ENCODE measurements at regions not wholly inside any gene's neighbourhood (a gene's known extent, or its start where the extent isn't known, plus 50 kb on each side); places are given as distances from the start of the nearest gene placed in this dataset.

DNA sequence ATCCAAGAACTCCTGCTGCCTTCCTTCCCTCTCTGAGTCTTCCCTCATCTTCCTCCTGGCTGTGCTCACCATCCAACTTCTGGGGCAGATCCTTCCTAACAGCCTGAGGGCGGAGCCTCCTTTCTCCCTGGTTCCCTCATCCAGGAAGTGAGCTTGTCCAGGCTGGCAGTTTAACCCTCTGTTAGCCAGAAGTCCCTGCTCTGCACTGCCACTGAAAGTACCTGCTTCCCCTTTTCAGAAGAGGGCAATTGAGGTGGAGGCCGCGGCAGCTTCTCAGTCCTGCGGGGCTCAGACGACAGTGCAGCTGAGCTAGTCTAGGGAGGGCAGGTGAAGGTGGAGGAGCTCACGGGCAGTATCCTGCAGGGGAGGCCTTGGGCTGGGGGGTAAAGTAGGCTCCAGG lies 149.1 kb downstream of the FCRL5 start:
- H3K4me2 ChIP-seq (ENCODE audit: low read length), result no peak overlapping the region
- no peaks in the 10 kb centered on the region for H3K9me3 ChIP-seq (ENCODE audit: control insufficient read depth, insufficient read depth, low read length)

GRCh38 chr1:157400766-157401165 lies 151.5 kb downstream of the FCRL5 start:
- Histone ChIP-seq H3K36me3 (ENCODE audit: control insufficient read depth, low read length) (no peaks in the 10 kb centered on the region), H3F3A (ENCODE audit: control insufficient read depth, insufficient read depth) (no peaks in the 10 kb centered on the region), H3K27me3 (ENCODE audit: control insufficient read depth, low read length) (peaks cover 41% of the 10 kb centered on the region), H3K4me3 (ENCODE audit: low read length) (no peak overlapping the region), H3K9me2 (replicated peaks; ENCODE audit: control insufficient read depth, low read length) (no peaks in the 10 kb centered on the region), H3K79me2 (ENCODE audit: control insufficient read depth, low read length) (no peaks in the 10 kb centered on the region), H3K9me3 (ENCODE audit: control insufficient read depth, insufficient read depth, low read length) (no peaks in the 10 kb centered on the region), H3K4me2 (ENCODE audit: low read length) (no peak overlapping the region), H4K20me1 (ENCODE audit: control insufficient read depth, insufficient read depth, low read depth, low read length) (no peaks in the 10 kb centered on the region), H3K4me1 (ENCODE audit: control insufficient read depth, low read length) (peaks cover 9% of the 10 kb centered on the region), H3K27ac (ENCODE audit: low read depth, low read length) (no peak overlapping the region)
- no peak for TF ChIP-seq CTCF (IDR thresholded peaks at IDR 0.05; ENCODE audit: low read depth, low read length, poor library complexity, severe bottlenecking)
- TF ChIP-seq EZH2phosphoT487 (IDR thresholded peaks at IDR 0.05; ENCODE audit: borderline replicate concordance, low read length), result no peak

More for the DNA sequence above, 149.1 kb downstream of the FCRL5 start:
- Histone ChIP-seq H4K20me1 (ENCODE audit: control insufficient read depth, insufficient read depth, low read depth, low read length) (no peaks in the 10 kb centered on the region), H3K27me3 (ENCODE audit: control insufficient read depth, low read length) (peaks cover 29% of the 10 kb centered on the region), H3K4me3 (ENCODE audit: low read length) (no peak overlapping the region), H3K79me2 (ENCODE audit: control insufficient read depth, low read length) (no peaks in the 10 kb centered on the region), H3K4me1 (ENCODE audit: control insufficient read depth, low read length) (peaks cover 9% of the 10 kb centered on the region), H3K9me2 (replicated peaks; ENCODE audit: control insufficient read depth, low read length) (no peaks in the 10 kb centered on the region), H3F3A (ENCODE audit: control insufficient read depth, insufficient read depth) (no peaks in the 10 kb centered on the region), H3K27ac (ENCODE audit: low read depth, low read length) (no peak overlapping the region), H3K36me3 (ENCODE audit: control insufficient read depth, low read length) (no peaks in the 10 kb centered on the region)
- TF ChIP-seq EZH2phosphoT487 (IDR thresholded peaks at IDR 0.05; ENCODE audit: borderline replicate concordance, low read length), result no peak
- TF ChIP-seq CTCF (IDR thresholded peaks at IDR 0.05; ENCODE audit: low read depth, low read length, poor library complexity, severe bottlenecking), result no peak

GRCh38 chr1:157399984-157400382 lies 152.3 kb downstream of the FCRL5 start:
- Histone ChIP-seq H3K9me3 (ENCODE audit: control insufficient read depth, insufficient read depth, low read length) (no peaks in the 10 kb centered on the region), H3K27me3 (ENCODE audit: control insufficient read depth, low read length) (peaks cover 41% of the 10 kb centered on the region), H3K9me2 (replicated peaks; ENCODE audit: control insufficient read depth, low read length) (no peaks in the 10 kb centered on the region), H3K4me2 (ENCODE audit: low read length) (no peak overlapping the region), H3K4me3 (ENCODE audit: low read length) (no peak overlapping the region), H3K4me1 (ENCODE audit: control insufficient read depth, low read length) (peaks cover 9% of the 10 kb centered on the region), H4K20me1 (ENCODE audit: control insufficient read depth, insufficient read depth, low read depth, low read length) (no peaks in the 10 kb centered on the region), H3F3A (ENCODE audit: control insufficient read depth, insufficient read depth) (no peaks in the 10 kb centered on the region), H3K79me2 (ENCODE audit: control insufficient read depth, low read length) (no peaks in the 10 kb centered on the region), H3K27ac (ENCODE audit: low read depth, low read length) (no peak overlapping the region), H3K36me3 (ENCODE audit: control insufficient read depth, low read length) (no peaks in the 10 kb centered on the region)
- TF ChIP-seq EZH2phosphoT487 (IDR thresholded peaks at IDR 0.05; ENCODE audit: borderline replicate concordance, low read length) (no peak), CTCF (IDR thresholded peaks at IDR 0.05; ENCODE audit: low read depth, low read length, poor library complexity, severe bottlenecking) (no peak)
